ENCODE measurements at regions not wholly inside any gene's neighbourhood (a gene's known extent, or its start where the extent isn't known, plus 50 kb on each side); places are given as distances from the start of the nearest gene placed in this dataset.

GRCh38 chr4:36010397-36010929 is 233.9 kb downstream of the ARAP2 start:
- DNase-seq = no peak

- DNase-seq = no peak
Measured at GRCh38 chr4:36011381-36011780, 232.9 kb downstream of the ARAP2 start.

- DNase-seq = no peak
Measured at GRCh38 chr4:36012503-36012902, 231.8 kb downstream of the ARAP2 start.

- no peak for DNase-seq
Measured at GRCh38 chr4:36013206-36013605, 231.1 kb downstream of the ARAP2 start.

Data from NCI-H2029 (cell line).